ENCODE measurements at regions not wholly inside any gene's neighbourhood (a gene's known extent, or its start where the extent isn't known, plus 50 kb on each side); places are given as distances from the start of the nearest gene placed in this dataset.

- no peak for DNase-seq (ENCODE audit: low read depth, low spot score)
Observed at GRCh38 chr11:19368726-19369375, 128.1 kb upstream of the E2F8 start.

DNA sequence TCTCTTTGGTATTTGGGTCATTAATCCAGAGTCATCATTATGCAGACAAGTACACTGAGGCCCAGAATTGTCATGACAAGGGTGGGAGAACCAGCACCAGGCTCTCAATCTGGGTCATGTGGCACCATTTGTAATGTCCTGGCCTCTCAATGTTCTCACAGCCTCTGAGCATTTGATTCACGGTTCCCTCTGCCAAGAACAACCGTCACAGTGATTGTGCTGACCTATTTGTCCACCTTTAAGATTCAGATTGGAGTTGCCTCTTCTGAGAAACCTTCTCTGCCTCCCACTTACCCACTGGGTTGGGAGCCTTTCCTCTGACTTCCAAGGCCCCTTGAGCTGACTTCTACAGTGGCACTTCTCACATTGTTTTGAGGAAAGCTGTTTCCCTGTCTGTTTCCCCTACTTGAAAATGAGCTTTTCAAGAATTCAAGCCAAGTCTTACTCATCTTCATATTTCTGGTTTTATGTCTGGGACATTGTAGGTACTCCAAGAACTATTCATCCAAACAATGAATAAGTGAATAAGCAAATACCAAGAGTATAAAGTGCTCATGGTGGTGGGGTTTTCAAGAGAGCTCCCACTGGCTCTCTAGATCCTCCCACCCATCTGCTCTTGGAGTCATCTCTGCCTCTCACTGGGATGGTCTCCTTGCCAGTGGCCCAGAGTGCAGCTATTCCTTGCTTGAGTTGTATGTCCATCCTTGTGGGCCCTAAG is 126.4 kb upstream of the E2F8 start:
- no peak for DNase-seq (ENCODE audit: low read depth, low spot score)

DNA sequence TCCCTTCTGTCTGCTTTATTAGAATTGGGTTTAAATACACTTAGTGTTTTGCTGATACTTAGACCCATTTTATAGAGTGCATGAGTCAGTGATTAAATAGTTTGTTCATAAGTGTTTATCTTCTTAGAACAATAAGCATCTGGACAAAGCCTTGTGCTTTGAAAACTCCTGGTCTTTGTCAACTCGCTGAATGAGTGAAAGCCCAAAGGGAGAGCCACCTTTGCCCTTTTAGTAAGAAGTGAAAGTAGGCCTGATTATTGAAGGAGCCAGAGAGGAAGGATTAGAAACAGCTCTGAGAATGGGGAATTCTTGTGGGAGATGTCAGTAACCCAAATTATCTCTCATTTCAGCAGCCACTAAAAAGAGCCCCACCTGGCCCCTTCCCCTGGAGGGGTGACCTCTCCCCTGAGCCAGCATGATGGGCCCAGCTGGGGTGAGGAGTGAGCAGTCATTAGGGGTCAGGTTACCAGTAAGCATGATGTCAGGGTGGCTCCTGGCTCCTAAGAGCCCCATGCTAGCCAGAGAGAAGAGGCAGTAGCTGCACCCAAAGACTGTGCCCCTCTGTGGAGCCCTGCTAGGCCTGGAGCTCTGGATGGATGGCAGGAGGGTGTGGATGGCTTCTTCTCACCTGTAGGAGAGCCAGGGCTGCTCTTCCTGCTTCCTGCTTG is 125.1 kb upstream of the E2F8 start:
- no peak for DNase-seq (ENCODE audit: low read depth, low spot score)

DNA sequence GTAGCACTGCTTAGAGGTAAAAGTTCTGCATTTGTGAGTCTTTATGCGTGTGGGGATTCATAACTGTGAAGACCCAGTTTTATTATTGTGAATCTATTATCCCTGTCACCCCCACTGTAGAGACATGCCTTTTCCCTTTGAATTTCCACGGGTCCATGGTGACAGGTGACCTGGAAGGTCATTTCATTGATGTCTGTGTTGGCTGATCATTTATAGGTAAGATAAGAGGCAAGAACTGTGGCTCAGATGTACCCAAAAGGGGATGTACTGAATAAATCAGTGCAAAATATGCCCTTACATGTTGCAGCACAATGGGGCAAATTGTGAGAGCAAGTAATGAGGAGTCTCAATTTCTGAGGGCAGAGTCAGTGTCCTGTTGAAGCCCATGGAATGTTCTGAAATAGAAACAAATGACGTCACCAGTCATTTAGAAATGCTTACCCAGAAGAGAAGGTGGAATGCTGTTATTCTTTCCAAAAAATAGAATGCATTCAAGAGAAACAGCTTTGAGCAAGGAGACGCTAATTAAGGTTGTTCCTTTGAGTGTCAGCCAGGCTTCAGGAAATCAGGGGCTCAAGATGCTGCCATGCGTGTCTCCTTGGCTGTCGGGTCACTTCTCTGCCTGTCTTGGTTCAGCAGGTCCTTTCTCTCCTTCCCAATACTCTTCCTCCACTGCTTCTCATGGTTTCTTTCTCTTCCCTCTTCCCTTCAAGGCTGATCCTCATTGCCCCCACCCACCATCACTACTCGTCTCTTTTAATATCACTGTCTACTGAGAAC is 118.7 kb upstream of the E2F8 start:
- DNase-seq (ENCODE audit: low read depth, low spot score), result no peak

- DNase-seq (ENCODE audit: low read depth, low spot score), result no peak
Observed at GRCh38 chr11:19357943-19358342, 117.2 kb upstream of the E2F8 start.

GRCh38 chr11:19355601-19356000 is 114.9 kb upstream of the E2F8 start:
- no peak for DNase-seq (ENCODE audit: low read depth, low spot score)

- DNase-seq (ENCODE audit: low read depth, low spot score), result no peak
Observed at GRCh38 chr11:19353287-19353850, 112.6 kb upstream of the E2F8 start.

GRCh38 chr11:19352771-19353160 is 112.0 kb upstream of the E2F8 start:
- no peak for DNase-seq (ENCODE audit: low read depth, low spot score)

DNA sequence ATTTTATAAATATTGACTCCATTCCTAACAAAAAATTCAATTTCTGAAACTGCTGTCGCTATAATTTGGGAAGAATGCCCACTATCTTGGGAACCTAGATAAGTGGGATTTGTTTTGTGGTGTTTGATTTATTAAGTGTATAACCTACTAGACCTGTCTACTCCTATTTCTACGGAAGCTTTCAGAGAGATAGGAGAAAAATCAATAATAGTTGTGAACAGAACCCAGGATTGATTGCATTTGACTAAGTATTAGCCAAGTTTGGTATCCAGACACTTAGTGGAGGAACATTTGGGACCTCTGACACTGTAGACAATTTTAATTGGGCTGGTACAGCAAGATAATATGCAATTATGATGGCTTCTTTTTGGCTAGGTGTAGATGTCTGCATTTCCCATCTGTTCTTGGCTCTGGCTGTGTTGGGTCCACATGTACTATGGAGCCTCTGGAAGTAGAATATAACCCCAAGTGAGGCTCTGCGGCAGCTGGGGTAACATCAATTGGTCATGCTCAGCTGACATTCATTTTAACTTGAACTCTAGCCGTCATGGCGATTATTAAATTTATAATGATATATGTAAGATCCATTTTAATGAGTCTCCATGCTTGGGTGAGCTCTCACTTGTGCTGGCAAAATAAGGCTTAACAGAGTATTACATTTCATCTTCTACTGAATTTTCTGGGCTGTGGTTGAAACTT is 111.5 kb upstream of the E2F8 start:
- DNase-seq (ENCODE audit: low read depth, low spot score), result no peak

DNA sequence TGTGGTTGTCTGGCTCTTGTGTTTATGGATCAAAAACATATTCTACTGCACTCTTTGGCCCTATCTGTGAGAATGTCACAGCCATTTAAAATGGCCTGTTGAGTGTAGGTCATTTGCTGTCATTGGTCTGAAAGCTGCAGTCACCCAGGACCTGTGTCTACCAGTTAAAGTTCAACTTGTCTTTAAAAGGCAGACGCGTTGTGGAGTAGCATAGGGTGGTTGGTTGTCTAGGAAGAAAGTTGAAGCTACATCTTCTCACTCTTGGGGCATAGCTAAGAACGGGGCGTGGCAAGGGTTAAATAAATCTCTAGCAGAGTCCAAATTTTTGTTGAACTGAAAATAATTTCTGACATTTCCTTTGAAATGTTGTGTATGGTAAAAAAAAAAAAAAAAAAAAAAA is 110.7 kb upstream of the E2F8 start:
- DNase-seq (ENCODE audit: low read depth, low spot score), result no peak

- DNase-seq (ENCODE audit: low read depth, low spot score), result no peak
Observed at GRCh38 chr11:19350160-19350559, 109.4 kb upstream of the E2F8 start.

DNA sequence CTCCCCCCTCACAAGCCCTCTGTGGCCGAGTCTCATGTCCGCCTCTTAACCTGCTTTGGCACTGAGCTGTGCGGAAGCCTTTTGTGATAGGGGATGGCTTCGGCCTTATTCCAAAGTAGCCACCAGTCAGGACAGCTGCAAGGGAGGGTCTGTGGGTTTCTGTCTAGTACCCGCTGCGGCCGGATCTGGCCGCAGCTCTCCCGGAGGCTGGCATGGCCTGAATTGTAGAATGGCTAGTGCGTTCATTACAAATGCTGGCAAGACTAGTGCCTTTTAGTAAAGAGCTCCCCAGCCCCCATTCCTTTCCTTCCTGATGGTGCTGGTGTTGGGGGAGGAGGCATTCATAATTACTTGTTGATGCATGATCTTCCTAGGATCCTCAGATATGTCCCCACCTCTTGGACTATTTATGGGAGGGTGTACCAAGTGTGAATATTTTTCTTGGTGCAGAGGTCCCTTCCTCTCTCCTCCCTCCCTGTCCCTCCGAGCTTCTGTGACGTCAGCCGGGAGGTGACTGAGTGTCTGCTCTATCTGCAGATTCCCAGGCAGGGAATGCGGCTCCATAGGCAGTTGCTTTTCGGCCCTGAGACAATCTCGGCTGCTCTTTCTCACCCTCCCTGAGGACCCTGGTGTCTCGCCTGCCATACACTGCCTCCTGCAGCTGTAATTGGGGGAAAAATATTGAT is 108.7 kb upstream of the E2F8 start:
- DNase-seq (ENCODE audit: low read depth, low spot score), result no peak

- no peak for DNase-seq (ENCODE audit: low read depth, low spot score)
Observed at GRCh38 chr11:19347911-19348310, 107.2 kb upstream of the E2F8 start.

GRCh38 chr11:19345848-19346681 is 105.3 kb upstream of the E2F8 start:
- no peak for DNase-seq (ENCODE audit: low read depth, low spot score)

GRCh38 chr11:19345519-19345847 is 104.7 kb upstream of the E2F8 start:
- DNase-seq (ENCODE audit: low read depth, low spot score), result no peak

DNA sequence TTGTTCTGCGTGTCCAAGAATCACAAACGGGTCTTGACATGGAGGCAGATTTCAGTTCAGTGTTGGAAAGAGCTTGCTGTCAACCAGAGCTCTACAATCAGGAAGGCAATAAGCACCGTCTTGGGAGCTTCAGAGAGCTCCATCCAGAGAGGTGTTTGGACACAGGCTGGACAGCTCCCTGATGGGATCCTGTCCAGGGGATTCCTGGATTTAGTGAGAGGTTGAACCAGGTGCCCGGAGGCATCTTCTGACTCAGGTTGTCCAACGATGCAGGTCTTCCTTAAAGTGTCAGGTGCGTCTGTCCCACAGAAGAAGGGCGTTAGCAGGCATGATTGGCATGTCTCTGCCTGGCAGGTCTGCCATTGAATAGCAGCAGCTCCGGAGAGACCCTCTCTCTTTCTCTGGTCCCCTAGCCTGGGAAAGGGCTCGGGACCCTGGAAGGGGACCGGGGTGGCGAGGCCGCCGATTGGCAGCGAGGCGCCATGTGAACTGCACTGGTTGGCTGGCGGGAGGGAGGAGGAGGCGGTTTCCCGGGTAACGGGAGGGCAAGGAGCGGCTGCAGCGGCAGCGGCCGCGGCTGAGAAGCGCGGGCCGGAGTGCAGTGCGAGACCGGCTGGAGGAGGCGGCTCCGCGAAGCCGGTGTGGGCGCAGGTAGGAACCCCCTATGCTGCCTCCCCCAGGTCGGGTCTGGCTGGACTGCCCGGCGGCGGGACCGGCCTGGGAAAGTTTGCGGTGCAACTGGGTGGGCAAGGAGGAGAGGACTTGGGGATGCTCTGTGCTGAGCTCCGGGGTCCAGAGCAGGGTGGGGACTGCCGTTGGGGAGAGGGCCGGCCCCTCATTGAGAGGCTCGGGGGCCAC is 104.1 kb upstream of the E2F8 start:
- no peak for DNase-seq (ENCODE audit: low read depth, low spot score)

DNA sequence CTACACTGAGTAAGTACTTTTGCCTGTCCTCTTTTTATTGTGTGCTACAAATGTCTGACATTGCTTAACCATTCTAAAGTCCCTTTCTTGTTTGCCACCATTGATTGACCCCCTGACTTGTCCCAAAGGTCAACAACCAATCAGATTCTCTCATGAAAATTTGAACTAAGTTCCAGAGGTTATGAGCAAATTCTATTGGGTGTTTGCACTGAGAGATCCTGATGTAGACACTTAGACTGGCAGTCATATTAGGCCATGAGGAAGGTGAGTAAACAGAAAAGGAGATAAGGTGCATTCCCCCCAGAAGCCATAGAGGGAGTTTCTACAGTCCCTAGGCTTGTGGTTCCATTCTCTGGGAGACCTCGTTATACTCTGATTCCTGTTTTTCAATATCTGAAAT is 101.3 kb upstream of the E2F8 start:
- DNase-seq (ENCODE audit: low read depth, low spot score), result no peak

GRCh38 chr11:19338375-19338774 is 97.6 kb upstream of the E2F8 start:
- DNase-seq (ENCODE audit: low read depth, low spot score), result no peak

- DNase-seq (ENCODE audit: low read depth, low spot score), result no peak
Observed at GRCh38 chr11:19337779-19338178, 97.0 kb upstream of the E2F8 start.
